ENCODE measurements at regions not wholly inside any gene's neighbourhood (a gene's known extent, or its start where the extent isn't known, plus 50 kb on each side); places are given as distances from the start of the nearest gene placed in this dataset.

DNA sequence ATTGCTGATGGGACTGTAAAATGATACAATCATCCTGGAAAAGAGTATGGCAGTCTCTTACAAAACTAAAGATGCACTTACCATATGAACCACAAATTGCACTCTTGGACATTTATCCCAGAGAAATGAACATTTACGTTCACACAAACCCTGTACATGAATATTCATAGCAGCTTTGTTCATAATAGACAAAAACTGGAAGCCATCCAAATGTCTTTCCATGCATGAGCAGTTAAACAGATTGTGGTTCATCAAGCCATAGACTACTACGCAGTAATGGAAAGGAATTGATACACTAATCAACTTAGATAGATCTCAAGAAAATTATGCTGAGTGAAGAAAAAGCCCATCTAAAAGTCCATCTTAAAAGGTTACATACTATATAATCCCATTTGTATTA lies 156.1 kb upstream of the SLC39A10 start:
- TF ChIP-seq POLR2A (IDR thresholded peaks at IDR 0.05) (no peak), CTCF (IDR thresholded peaks at IDR 0.05 in 4 of 5, conservative IDR thresholded peaks at IDR 0.05 in 1 of 5) (no peak)
